Cerebellar nuclear complex (tissue), 1 donor: ENCODE measurements at regions not wholly inside any gene's neighbourhood (a gene's known extent, or its start where the extent isn't known, plus 50 kb on each side); places are given as distances from the start of the nearest gene placed in this dataset.

Source experiments
- DNase-seq, 2 experiments: peaks; one replicate each; lab custom pipeline; 2025; lab: John Stamatoyannopoulos, UW

DNA sequence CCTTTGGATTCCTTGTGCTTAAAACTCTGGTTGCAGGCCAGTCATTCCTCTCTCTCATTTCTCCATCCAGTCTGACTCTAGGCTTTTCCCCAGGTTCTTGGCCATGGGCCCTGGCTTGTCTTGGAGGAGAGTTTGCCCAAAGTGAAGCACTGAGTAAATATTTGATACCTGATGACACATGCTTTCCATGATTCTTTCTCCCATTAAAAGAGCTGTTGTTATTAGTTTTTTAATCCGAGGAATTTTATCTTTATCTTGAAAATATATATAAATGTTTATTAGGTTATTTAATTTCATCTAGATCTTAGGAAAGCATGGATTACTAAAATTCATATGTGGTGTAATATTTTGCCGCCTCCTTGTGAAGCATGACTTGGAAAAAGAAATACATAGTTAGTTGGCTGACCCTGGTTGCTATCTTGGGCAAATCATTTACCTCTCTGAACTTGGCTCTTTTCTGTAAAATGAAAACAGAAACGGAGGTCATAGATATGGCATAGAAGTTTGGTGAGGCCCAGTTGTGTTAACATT, 650.1 kb downstream of the SLC4A3 start:
- no peak for DNase-seq

DNA sequence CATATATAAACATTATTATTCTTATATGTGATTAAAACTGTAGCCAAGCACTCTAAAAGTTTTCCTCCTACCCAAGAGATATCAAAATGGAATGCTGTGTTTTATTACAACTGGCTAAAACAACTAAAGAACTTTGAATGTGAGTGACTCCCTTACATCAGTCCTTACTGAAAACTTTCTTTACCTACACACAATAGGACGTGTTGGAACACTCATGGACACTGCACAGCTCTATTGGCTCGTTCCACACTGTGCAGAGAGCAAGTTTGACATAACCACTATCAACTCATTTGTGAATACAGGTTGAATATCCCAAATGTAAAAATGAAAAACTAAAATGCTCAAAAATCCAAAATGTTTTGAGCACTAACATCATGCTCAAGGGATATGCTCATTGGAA, 650.6 kb downstream of the SLC4A3 start:
- DNase-seq, result no peak

DNA sequence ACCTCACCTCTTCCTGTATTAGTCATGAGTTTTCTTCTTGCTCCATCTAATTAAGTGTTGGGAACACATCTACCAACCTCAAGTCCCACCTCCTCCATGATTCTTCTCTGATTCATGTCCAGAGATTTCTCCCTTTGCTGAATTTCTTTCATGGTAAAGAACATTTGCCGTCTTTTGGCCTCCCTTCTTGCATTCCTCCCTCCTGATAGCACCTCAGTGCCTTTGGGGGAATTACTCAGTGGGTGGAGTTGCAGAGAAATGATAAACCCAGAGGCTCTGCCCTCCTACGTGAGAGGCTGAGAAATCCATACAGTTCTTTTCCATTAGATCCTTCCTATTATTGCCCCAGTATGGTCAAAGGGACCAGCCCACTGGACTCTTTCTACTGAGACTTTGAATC, 651.9 kb downstream of the SLC4A3 start:
- DNase-seq, result no peak

DNA sequence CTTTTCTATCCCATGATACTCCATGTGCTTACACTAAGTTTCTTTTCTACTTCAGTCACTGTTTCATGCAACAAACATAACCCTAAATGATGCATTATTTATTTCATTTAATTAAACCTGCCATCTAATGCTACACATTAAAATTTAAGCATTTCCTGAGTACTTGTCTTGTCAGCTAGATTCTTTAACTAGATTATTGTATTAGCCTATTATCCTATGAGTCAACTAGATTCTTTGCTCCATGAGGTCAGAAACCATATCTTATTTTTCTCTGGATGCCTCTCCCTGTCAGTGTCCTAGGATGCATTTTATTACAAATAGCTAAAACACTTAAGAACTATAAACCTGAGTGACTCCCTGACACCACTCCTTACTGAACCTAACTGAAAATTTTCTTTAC, 652.4 kb downstream of the SLC4A3 start:
- DNase-seq, result no peak

DNA sequence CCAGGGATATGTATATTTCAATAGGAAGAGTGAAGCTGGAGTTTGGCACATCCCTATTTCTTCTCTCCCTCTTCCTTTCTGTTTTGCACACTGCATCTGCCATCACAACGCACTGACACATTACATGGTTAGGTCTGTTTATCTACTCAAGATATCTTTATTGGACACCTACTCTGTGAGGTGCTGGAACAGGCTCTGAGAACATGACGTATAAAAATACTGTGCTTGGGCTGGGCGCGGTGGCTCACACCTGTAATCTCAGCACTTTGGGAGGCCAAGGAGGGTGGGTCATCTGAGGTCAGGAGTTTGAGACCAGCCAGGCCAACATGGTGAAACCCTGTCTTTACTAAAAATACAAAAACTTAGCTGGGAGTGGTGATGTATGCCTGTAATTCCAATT, 653.3 kb downstream of the SLC4A3 start:
- no peak for DNase-seq

DNA sequence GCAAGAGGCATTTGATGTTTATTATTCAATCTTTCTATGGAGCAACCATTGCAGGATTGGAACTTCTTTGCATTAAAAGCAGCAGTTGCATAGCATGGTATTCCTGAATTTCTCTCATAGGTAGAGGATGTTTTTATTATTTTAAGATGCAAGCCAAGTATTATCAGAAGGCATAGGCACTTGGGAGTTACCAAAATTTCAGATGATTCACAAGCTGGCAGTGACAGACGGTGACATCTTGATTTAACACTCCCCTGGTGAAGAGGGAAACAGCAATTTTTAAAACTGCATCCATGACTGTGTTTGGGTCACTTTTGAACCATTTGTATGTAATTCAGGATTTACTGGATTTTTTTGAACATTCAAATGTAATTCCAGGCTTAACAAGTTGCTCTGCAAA, 654.3 kb downstream of the SLC4A3 start:
- no peak for DNase-seq

DNA sequence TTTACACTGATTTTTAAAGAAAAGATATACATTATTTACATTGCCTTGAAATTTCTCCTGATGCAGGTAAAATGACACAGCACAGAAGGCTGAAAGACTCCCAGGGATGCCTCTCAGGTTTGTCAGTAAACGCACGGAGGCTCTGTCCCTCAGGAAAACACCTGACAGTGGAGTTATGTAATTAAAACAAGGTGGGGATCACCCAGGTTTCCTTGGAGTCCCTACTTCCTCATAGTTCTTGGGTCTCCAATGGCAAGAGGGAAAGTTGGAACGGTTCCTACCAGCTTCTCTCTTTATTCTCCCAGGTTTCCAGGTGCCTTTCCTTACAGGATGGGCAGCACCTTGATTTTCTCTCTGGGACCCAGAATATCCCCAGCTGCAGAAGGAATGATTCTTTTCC, 654.8 kb downstream of the SLC4A3 start:
- no peak for DNase-seq

DNA sequence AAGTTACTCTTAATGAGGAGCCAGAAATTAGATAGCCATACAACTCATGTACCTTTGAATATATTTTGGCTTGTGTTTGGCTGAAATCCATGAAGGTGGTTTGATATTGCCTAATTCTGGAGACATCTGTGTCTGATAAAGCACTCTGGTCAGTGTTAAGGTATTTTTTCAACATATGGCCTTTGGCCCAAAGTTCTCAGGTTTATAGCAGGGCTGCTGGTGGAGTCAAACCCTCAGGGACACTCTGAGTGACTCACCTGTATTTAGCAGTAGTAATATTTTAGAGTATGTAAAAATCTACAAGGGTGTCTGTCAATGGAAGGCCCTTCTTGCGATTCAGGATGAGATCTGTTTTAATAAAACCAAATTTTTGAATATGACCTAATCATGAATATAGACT, 666.5 kb downstream of the SLC4A3 start:
- no peak for DNase-seq

DNA sequence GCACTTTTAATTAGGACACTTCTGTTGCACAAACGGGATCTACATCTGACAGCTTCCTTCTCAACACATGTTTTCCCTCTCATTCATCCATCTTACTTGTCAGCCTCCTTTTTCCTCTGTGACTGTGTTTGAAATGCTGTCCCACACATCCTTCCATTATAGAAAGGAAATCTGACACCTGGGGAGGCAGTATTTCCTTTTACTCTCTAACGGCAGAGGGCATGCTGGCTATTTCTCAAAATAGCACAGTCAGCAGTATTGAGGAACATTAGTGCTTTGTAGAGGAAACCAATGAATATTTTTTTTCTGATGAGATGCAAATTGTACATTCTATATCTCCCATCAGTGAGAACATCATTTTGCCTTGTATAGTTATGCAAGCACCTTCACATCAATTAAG, 668.7 kb downstream of the SLC4A3 start:
- DNase-seq, result no peak

DNA sequence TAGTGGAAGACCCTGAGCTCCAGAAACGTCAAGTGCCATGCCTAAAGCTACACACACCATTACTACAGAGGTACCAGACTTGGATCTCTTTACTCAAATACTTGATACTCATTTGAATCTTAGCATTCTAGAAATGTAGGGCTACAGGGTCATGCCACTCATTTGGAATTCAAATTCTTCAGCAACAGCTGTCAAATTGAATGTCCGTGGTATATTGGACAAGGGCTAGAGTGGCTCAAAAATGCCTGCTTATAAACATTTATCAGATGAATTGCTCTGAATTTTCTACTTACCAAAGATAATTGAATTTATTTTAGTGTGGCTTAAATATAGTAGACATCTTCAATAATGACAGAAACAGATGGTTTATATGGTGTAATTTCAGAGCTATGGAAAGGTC, 669.7 kb downstream of the SLC4A3 start:
- no peak for DNase-seq

DNA sequence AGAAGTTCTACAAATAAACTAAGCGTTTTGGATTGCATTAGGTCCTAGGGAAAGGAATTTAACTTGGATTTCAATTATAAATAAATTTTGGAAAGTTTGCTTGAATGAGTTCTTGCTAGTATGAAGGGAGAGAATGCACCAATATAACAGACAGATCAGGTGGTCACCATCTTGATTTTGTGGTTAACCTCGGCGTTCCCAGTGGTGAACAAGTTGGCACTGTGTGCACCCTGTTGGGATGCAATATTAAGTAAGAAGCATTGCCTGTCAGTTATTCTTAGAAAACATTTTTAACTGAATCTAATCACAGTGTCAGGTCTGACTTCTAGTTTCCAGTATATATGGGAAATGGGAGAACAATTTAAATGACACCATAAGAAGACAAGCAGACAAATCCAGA, 673.4 kb downstream of the SLC4A3 start:
- DNase-seq, result no peak

DNA sequence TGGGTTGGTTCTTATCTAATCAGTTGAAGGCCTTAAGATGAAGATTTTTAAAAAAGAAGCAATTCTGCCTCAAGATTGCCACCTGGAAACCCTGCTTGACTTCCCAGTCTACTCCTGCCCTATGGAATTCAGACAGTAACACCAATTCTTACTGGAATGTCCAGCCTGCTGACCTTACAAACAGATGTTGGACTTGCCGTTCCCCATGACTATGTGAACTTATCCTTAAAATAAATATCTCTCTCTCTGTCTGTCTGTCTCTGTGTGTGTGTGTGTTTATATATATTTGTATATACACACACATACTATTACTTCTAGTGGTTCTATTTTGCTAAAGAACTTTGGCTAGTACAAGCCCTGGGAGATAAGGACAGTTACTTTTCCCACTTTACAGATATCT, 675.3 kb downstream of the SLC4A3 start:
- DNase-seq, result no peak

DNA sequence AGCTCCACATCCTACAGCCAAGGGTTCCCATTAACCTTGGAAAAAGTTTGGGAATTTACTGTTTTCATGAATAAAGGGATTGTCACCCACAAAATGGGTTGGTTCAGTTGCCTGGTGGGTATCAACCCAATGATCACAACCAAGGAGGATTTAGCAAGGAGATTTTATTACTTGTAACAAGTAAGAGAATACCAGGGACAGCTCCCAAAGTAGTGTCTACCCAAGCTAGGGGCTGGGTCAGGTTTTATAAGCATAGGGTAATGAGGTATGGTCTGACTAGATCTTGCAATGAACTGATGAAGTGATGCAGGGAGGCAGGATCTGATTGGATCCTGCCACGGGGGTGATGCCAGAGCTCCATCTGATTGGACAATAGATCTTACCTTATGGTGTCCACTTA, 681.8 kb downstream of the SLC4A3 start:
- no peak for DNase-seq

DNA sequence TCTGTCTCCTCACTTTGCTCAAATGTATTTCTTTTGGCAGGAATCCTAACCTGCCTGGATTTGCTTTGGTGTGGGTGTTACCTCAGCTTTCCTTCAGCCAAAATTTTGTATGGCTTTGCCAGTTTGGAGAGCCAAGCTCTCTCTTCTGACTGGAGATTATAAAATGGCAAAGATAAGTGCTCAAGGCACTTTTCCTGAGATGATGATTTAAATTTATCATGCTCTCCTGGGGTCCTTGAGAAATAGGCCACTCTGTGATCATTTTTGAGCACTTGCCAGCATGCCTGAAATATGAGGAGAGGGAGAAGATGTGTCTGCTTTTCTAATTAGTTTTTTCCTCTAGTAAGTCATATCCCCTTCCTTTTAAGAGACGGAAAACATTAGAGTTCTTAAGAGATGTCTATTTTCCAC, 683.0 kb downstream of the SLC4A3 start:
- DNase-seq, result no peak

DNA sequence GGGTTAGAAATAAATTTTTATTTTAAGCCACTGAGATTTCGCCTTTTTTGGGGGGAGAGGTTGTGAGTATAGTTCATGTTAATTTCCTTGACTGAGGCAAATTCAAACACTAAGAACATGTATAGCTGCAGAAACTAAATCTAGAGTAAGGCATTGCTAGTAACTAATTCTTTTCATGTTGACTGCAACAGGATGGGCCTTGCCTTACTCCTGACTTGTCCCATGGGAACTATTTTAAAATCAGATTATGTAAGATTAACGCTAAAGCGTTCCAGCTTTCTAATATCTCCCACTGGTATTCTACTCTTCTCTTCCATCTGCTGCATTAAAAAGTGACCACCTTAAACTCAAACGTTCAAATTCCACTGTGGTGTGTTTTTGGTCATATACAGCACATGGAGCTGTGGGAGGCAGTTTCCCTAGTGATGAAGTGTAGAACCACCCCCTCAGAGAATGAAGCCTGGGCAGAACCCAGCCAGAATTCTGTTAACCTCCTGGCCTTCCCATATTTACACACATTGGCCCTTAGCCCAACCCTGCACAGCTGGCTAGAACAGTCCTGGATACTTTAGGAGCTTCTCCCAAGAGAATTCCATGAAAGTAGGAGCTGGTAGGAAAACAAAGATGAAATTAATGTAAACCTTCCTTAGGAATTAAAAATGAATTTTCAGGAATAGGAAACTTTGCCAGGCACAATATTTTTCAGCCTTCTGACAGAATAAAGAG, 687.8 kb downstream of the SLC4A3 start:
- DNase-seq, result no peak

DNA sequence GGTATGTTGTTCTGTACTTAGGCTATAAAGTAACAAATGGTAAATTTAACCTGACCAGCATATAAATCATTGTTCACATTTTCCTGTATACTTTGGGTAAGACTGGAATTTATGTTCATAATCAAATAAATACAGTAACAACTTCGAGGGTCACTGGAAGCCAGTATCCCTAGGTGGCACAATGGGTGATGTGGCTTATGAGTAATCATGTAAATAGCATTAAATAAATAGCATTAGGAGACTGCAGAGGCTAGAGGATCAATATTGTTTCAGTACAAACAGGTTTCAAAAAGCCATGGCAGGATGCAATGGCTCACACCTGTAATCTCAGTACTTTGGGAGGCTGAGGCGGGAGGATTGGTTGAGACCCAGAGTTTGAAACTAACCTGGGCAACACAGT, 690.6 kb downstream of the SLC4A3 start:
- no peak for DNase-seq

DNA sequence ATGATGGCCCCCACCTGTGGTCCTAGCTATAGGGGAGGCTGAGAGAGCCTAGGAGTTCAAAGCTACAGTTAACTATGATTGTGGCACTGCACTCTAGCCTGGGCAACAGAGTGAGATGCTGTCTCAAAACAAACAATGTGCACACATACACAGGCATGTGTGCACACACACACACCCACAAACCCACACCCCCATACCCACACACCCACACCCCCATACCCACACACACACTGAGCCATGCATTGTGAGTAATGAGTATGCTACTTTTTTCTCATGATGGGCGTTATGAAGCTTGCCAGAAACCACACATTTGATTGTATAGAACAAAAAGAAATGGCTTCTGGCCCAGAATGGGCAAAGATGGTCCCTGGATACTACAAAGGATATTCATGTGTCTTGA, 691.1 kb downstream of the SLC4A3 start:
- no peak for DNase-seq

DNA sequence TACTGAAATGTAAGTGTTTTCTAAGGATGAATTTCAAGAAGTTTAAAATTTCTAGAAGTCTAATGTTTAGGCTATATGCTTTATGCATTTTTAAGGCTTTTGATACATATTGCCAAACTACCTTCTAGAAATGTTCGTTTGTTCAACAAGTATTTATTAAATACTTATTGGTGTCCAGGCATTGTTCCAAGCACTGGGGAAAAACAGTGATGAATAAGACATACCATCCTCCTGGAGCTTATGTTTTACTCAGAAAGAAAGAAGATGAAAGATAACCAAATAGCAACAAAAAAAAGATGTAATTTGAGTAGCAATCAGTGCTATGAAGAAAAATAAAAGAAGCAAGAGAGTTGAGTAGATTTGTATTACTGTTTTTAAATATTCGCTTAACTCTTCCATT, 692.9 kb downstream of the SLC4A3 start:
- DNase-seq, result no peak

DNA sequence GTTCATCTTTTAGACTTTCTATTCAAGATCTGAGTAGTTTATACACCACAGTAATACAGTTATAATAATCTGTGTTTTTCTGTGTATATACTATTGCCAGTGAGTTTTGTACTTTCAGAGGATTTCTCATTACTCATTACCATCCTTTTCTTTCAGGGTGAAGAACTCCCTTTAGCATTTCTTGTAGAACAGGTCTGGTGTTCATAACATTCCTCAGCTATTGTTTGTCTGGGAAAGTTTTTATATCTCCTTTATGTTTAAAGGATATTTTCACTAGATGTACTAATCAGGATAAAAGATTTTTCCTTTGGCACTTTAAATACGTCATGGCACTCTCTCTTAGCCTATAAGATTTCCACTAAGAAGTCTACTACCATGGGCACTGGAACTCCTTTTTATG, 705.5 kb downstream of the SLC4A3 start:
- no peak for DNase-seq

DNA sequence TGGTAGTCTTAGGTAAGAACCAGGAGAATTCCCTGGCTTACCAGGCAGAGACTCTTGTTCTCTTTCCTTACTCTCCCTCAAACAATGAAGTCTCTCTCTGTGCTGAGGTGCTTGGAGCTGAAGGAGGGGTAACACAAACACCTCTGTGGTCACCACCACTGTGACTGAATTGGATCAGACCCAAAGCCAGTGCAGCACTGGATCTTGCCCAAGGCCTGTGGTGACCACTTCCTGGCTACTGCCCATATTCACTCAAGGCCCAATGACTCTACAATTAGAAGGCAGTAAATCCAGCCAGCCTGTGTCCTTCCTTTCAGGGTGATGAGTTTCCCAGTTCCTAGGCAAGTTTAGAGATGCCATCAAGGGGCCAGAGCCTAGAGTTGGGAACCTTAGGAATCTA, 706.8 kb downstream of the SLC4A3 start:
- no peak for DNase-seq

DNA sequence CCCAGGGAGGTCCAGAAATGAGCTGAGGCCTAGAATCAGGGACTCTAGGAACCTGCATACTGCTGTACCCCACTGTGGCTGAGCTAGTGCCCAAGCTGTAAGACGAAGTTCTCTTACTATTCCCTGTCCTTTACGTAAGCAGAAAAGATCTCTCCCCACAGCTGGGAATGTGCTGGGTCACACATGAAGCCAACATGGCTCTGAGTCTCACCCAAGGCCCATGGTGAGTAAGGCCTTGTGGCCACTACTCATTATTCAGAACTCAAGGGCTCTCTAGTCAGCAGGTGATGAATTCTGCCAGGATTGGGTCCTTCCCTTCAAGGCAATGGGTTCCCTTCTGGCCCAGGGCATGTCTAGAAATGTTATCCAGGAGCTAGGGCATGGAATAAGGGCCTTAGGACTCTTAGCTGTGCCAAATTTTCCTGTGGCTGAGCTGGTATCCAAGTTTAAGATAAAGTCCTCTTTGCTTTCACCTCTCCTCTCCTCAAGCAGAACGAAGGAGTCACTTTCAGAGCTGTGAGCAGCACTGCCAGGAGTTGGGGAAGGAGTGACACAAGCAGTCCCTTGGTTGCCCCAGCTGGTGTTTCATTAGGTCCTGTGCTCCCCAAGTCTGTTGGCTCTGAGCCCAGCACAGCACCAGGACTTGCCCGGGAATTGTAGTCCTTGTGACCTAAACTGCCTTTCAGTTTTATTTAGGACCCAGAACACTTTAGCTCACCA, 707.6 kb downstream of the SLC4A3 start:
- no peak for DNase-seq

DNA sequence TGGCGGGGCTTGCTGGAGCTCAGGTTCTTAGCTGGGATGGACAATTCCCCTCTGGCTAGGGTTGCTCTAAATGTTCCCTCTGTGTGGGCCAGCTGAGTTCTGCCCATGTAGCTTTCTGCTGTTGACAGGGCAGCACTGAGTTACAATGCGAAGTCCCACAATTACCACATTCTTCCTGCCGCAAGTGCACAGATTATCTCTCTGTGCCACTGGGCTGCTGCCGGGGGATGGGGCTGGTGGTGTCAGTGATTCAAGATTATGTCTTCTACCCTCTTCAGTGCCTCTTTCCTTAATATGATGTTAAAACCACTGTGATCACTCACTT, 708.1 kb downstream of the SLC4A3 start:
- DNase-seq, result no peak

DNA sequence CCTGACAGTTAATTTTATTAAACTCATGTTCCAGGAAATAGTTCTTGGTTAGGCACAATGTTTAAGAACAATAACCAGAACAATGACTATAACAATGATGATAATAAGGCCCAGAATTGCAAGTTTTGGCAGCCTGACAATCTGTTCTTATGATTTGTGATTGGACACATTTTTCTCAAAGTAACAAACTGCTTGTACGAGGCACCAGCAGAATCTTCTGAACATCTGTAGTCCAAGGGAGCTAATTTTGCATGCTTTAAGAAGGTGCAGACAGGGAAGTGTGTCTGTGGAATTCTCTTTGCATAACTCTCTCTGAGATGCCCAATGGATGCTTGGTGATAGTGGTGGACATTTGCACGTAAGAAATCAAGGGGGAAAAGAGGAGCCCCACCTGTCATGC, 709.3 kb downstream of the SLC4A3 start:
- DNase-seq, result no peak
